ENCODE measurements at regions not wholly inside any gene's neighbourhood (a gene's known extent, or its start where the extent isn't known, plus 50 kb on each side); places are given as distances from the start of the nearest gene placed in this dataset.

DNA sequence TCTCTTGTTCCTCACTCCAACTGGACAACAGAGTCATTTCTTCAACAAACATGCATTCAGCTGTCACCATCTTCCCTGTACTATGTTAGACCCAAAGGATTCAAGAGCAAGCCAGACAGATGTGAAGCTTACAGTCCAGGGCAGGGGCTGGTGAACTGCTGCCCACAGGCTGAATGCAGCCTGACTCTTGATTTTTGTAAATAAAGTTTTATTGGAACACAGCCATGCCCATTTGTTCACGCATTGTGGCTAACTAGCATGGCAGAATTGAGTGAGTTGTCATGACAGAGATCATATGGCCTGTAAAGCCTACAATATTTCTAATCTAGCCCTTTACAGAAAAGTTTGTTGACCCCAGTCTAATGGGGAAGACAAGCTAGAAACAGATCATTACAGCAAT, 208.7 kb downstream of the EMX2 start:
- intact Hi-C loops (cut with DNase I; ENCODE audit: low total_unique reads), result no loop called here
- Histone ChIP-seq H3K27me3 (no peaks in the 10 kb centered on the region), H3K4me3 (no peak overlapping the region), H3K4me1 (no peaks in the 10 kb centered on the region), H3K9me3 (no peaks in the 10 kb centered on the region), H3K36me3 (ENCODE audit: low read depth, missing control alignments) (no peaks in the 10 kb centered on the region), H3K27ac (no peak overlapping the region)
- TF ChIP-seq POLR2A (IDR thresholded peaks at IDR 0.05), result no peak
- no peak for TF ChIP-seq CTCF (IDR thresholded peaks at IDR 0.05)
- WGBS, 2 donors, result 100% methylated on average over 1 of the region's 1 CpG
- DNase-seq, result no peak

DNA sequence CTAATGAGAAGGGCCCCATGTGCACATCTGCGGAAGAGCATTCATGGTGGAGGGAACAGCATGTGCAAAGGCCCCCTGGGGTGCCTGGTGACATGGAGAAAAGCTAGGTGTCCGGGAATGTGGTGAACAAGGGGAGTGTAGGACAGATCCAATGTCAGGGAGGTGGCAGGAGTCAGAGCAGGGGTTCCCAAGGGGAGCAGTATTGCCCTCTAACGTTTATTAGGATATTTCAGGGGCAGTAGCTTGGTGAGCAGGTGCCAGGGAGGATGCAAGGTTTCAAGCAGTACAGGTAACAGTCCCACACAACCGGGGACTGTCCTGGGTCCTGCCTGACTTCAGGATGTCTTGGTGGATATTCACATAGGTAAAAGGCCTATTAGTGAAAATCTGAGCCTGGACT, 209.6 kb downstream of the EMX2 start:
- H3K4me1 ChIP-seq, result no peaks in the 10 kb centered on the region
- H3K27ac ChIP-seq, result no peak overlapping the region
- no peak overlapping the region for H3K4me3 ChIP-seq
- WGBS, 2 donors, result 79 to 85% methylated on average over 4 of the region's 4 CpGs
- no peaks in the 10 kb centered on the region for H3K27me3 ChIP-seq
- TF ChIP-seq POLR2A (IDR thresholded peaks at IDR 0.05) (no peak), CTCF (IDR thresholded peaks at IDR 0.05) (no peak)
- H3K36me3 ChIP-seq (ENCODE audit: low read depth, missing control alignments), result no peaks in the 10 kb centered on the region
- no peaks in the 10 kb centered on the region for H3K9me3 ChIP-seq
- intact Hi-C loops (cut with DNase I; ENCODE audit: low total_unique reads), result no loop called here
- DNase-seq, result no peak

GRCh38 chr10:117754770-117755658, 212.5 kb downstream of the EMX2 start:
- Histone ChIP-seq H3K9me3 (no peaks in the 10 kb centered on the region), H3K36me3 (ENCODE audit: low read depth, missing control alignments) (no peaks in the 10 kb centered on the region), H3K4me1 (no peaks in the 10 kb centered on the region), H3K27me3 (no peaks in the 10 kb centered on the region), H3K27ac (peak overlapping the region in 1 of 2 donors; percentile 44), H3K4me3 (no peak overlapping the region)
- 34 to 44% methylated on average over 15 of the region's 15 CpGs for WGBS, 2 donors
- no peak for TF ChIP-seq CTCF (IDR thresholded peaks at IDR 0.05)
- TF ChIP-seq POLR2A (IDR thresholded peaks at IDR 0.05), result no peak
- intact Hi-C loops (cut with DNase I; ENCODE audit: low total_unique reads), result no loop called here
- DNase-seq, result no peak

GRCh38 chr10:117755659-117756014, 213.1 kb downstream of the EMX2 start:
- 12 to 33% methylated on average over 3 of the region's 3 CpGs for WGBS, 2 donors
- no peaks in the 10 kb centered on the region for H3K27me3 ChIP-seq
- intact Hi-C loops (cut with DNase I; ENCODE audit: low total_unique reads), result no loop called here
- peak overlapping the region in 1 of 2 donors; percentile 44 for H3K27ac ChIP-seq
- DNase-seq, result no peak
- TF ChIP-seq CTCF (IDR thresholded peaks at IDR 0.05) (no peak), POLR2A (IDR thresholded peaks at IDR 0.05) (no peak)
- H3K4me3 ChIP-seq, result no peak overlapping the region
- H3K4me1 ChIP-seq, result no peaks in the 10 kb centered on the region
- H3K9me3 ChIP-seq, result no peaks in the 10 kb centered on the region
- H3K36me3 ChIP-seq (ENCODE audit: low read depth, missing control alignments), result no peaks in the 10 kb centered on the region

Measured in testis (tissue), 2 donors.